Stomach (tissue), 8 donors: ENCODE measurements at regions not wholly inside any gene's neighbourhood (a gene's known extent, or its start where the extent isn't known, plus 50 kb on each side); places are given as distances from the start of the nearest gene placed in this dataset.

Experiments used
- DNase-seq, 2 donors: peaks; one replicate each; pipeline versions ENCODE4 v3.0.0 to v3.0.0-alpha.2; 2013 to 2019
- H3K27ac ChIP-seq, 5 donors: fragments of 200-600 bp in 4 of 5; sonication (generic) in 4 of 5; one replicate each; pipeline ENCODE4 v1.5.1; 2013 to 2019; ENCODE audit warnings: mild to moderate bottlenecking in 1 of 5, moderate library complexity in 1 of 5
- H3K27me3 ChIP-seq, 3 donors: fragments of 200-600 bp; sonication (generic); one replicate each; pipeline ENCODE4 v1.5.1; 2017 to 2019; ENCODE audit warnings: mixed run types in 1 of 3
- H3K36me3 ChIP-seq, 4 donors: fragments of 200-600 bp; sonication (generic); 1 replicate in 3 of 4; 2 replicates in 1 of 4; pipeline ENCODE4 v1.5.1; 2016 to 2019
- H3K4me1 ChIP-seq, 4 donors: fragments of 200-600 bp; sonication (generic); one replicate each; pipeline ENCODE4 v1.5.1; 2016 to 2019
- H3K4me3 ChIP-seq, 4 donors: fragments of 200-600 bp; sonication (generic) in 3 of 4; one replicate each; pipeline ENCODE4 v1.5.1; 2016 to 2019; ENCODE audit warnings: mild to moderate bottlenecking in 1 of 4
- H3K9me3 ChIP-seq, 4 donors: fragments of 200-600 bp; sonication (generic); one replicate each; pipeline ENCODE4 v1.5.1; 2016 to 2019
- EP300 ChIP-seq: sonication (generic); formaldehyde crosslinking; IDR thresholded peaks from one replicate; pipeline ENCODE4 v1.6.1; 2017; ENCODE audit warnings: antibody characterized with exemption
- POLR2A ChIP-seq, 4 donors: fragments of 450-650 bp; IDR thresholded peaks; one replicate each; pipeline ENCODE4 v1.6.1; 2016; ENCODE audit warnings: antibody characterized with exemption in 4 of 4, control low read depth in 2 of 4, mild to moderate bottlenecking in 1 of 4, moderate library complexity in 1 of 4
- POLR2AphosphoS5 ChIP-seq, 3 donors: sonication (generic); formaldehyde crosslinking; IDR thresholded peaks; one replicate each; pipeline ENCODE4 v1.6.1; 2016; ENCODE audit warnings: antibody characterized with exemption in 3 of 3
- WGBS, 5 donors: extraction: QIAGEN DNeasy Blood & Tissue Kit in 3 of 5; methylation state at CpG; one replicate each; pipeline versions ENCODE4 v1.1.5 to v1.1.7; 2013 to 2018; 5-methylcytosine and 5-hydroxymethylcytosine counted together
- intact Hi-C: fragments of 100-400 bp; cut with DNase I; formaldehyde crosslinking; loops from one replicate; pipeline ENCODE4 v1.15.1; 2023; ENCODE audit warnings: low total_unique reads
- TF ChIP-seq, protein P1 (sequence below), 7 experiments: fragments of 450-650 bp in 4 of 7; fragments of 200-600 bp in 3 of 7; sonication (generic) in 3 of 7; IDR thresholded peaks; one replicate each; pipeline ENCODE4 v1.5.1; 2016 to 2019; ENCODE audit warnings: antibody characterized with exemption in 7 of 7, control low read depth in 2 of 7, mild to moderate bottlenecking in 1 of 7
- donor health status: healthy with polysubstance abuse.
- donor health status: Bipolar disorder and iron deficiency.
- donor health status: healthy.

DNA sequence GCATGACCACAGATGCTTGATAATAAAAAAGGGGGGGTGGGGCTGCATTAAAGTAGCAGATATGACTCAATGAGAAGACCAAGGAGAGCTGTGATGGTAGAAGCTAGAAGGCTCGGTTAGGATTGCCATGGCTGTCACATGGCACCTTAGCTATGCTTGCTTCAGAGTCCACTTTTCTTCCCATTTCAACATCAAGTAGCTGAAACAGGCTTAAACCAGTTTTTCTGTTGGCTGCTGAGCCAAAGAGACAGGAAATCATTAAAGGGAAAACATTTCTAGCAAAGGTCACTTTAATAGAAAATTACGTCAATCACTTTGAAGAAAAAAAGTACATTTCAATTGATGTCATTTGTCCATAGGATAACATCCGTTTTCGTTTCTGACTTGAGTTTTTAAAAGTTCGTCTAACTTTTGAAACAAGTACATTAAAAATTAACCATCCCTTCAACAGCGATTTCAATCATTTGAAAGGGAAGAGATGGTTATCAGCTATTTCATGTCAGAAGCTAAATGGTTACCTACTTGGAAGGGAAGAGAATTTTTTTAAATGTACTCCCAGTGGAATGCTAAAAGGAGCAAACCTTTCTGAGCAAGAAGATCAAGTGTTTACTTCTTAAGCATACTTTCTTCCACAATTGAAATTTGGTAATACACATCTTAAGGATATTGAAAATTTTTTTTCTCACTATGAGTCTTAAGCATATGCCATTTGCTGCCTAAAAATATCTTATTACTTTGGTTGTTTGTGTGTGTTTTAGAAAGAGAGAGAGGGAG is 488.1 kb upstream of the PRMT6 start:
- TF ChIP-seq, protein P1, sequence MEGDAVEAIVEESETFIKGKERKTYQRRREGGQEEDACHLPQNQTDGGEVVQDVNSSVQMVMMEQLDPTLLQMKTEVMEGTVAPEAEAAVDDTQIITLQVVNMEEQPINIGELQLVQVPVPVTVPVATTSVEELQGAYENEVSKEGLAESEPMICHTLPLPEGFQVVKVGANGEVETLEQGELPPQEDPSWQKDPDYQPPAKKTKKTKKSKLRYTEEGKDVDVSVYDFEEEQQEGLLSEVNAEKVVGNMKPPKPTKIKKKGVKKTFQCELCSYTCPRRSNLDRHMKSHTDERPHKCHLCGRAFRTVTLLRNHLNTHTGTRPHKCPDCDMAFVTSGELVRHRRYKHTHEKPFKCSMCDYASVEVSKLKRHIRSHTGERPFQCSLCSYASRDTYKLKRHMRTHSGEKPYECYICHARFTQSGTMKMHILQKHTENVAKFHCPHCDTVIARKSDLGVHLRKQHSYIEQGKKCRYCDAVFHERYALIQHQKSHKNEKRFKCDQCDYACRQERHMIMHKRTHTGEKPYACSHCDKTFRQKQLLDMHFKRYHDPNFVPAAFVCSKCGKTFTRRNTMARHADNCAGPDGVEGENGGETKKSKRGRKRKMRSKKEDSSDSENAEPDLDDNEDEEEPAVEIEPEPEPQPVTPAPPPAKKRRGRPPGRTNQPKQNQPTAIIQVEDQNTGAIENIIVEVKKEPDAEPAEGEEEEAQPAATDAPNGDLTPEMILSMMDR (IDR thresholded peaks at IDR 0.05): no peak
- no peak for TF ChIP-seq EP300
- no peak for TF ChIP-seq POLR2A (IDR thresholded peaks at IDR 0.05)
- TF ChIP-seq POLR2AphosphoS5 (IDR thresholded peaks at IDR 0.05): no peak
- peak in 1 of 2 donors; percentile 9 for DNase-seq
- H3K4me1 ChIP-seq: no peaks in the 10 kb centered on the region
- intact Hi-C loops: no loop called here
- H3K27me3 ChIP-seq: no peaks in the 10 kb centered on the region
- WGBS, 5 donors: 28 to 47% (median 44%) methylated on average over 6 of the region's 6 CpGs
- no peak overlapping the region for H3K4me3 ChIP-seq
- H3K9me3 ChIP-seq: no peaks in the 10 kb centered on the region
- no peaks in the 10 kb centered on the region for H3K36me3 ChIP-seq
- H3K27ac ChIP-seq: no peak overlapping the region

DNA sequence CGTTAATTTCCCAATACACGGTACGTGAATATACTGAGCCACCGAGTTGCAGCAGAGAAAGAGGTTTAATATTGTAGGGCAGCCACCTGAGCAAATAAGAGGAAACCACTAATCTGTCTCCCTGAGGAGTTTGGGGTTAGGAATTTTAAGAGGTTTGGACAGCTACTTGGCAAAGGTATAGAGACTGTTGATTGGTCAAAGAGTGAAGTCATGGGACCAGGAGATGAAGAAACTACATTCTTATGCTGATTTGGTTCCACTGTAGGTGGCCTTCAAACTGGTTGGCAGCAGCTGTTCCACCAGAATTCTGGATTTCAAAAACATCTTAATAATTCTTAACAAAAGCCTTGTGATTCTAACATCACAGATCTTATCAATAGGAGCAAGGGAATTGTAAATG is 485.4 kb upstream of the PRMT6 start:
- intact Hi-C loops: no loop called here
- 85 to 94% (median 88%) methylated on average over 4 of the region's 4 CpGs for WGBS, 5 donors
- no peaks in the 10 kb centered on the region for H3K4me1 ChIP-seq
- H3K27me3 ChIP-seq: no peaks in the 10 kb centered on the region
- TF ChIP-seq EP300 (no peak), POLR2A (IDR thresholded peaks at IDR 0.05) (no peak), POLR2AphosphoS5 (IDR thresholded peaks at IDR 0.05) (no peak)
- TF ChIP-seq, protein P1 (IDR thresholded peaks at IDR 0.05): no peak
- no peak overlapping the region for H3K27ac ChIP-seq
- H3K9me3 ChIP-seq: peaks cover 0 to 5% (median 0%) of the 10 kb centered on the region in 4 donors
- no peak for DNase-seq
- no peak overlapping the region for H3K4me3 ChIP-seq
- no peaks in the 10 kb centered on the region for H3K36me3 ChIP-seq

DNA sequence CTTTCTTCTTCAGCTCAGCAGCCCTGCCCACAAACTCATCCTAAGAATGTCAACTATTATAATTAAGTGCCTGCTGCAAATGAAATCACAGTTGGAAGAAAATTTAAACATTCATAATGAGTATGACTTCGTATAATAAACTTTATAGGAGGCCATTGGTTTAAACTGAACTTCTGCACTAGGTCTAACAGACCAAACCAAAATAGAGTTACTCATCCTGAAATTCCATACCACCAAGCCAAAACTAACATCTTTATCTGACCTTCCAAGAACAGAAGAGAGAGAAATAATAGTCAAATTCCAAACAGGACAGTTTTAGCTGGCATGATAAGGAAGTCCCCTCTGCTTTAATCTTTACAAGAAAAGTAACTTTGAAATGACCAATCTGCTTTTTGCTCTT is 472.4 kb upstream of the PRMT6 start:
- DNase-seq: no peak
- Histone ChIP-seq H3K4me1 (no peaks in the 10 kb centered on the region), H3K4me3 (no peak overlapping the region), H3K27me3 (no peaks in the 10 kb centered on the region), H3K9me3 (peaks cover 0 to 19% (median 7%) of the 10 kb centered on the region in 4 donors), H3K36me3 (no peaks in the 10 kb centered on the region), H3K27ac (no peak overlapping the region)
- intact Hi-C loops: no loop called here
- no peak for TF ChIP-seq POLR2AphosphoS5 (IDR thresholded peaks at IDR 0.05)
- TF ChIP-seq EP300: no peak
- TF ChIP-seq, protein P1 (IDR thresholded peaks at IDR 0.05): no peak
- TF ChIP-seq POLR2A (IDR thresholded peaks at IDR 0.05): no peak
- WGBS, 5 donors: 67 to 74% (median 70%) methylated on average over 1 of the region's 1 CpG

DNA sequence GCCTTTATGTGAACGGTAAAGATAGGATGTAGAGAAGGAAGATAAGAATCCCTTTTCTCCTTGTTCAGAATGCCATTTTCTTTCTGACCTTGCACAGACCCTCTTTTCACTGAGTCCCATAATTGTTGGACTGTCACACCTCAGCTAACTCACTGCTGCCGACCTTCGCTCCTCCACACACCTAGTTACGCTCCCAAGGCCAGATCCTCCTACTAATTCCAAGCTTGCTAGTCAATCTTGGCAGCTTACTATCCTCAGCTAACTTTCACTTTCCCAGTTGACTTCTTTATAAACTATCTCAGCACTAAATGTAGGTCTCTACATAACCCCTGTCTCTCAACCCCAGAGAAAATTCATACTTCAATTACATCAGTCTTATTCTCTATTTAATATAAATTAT is 471.8 kb upstream of the PRMT6 start:
- Histone ChIP-seq H3K27me3 (no peaks in the 10 kb centered on the region), H3K9me3 (peaks cover 0 to 25% (median 9%) of the 10 kb centered on the region in 4 donors), H3K36me3 (no peaks in the 10 kb centered on the region), H3K27ac (no peak overlapping the region), H3K4me1 (no peaks in the 10 kb centered on the region), H3K4me3 (no peak overlapping the region)
- TF ChIP-seq POLR2A (IDR thresholded peaks at IDR 0.05): no peak
- TF ChIP-seq, protein P1 (IDR thresholded peaks at IDR 0.05): no peak
- no peak for TF ChIP-seq EP300
- TF ChIP-seq POLR2AphosphoS5 (IDR thresholded peaks at IDR 0.05): no peak
- intact Hi-C loops: no loop called here
- 43 to 67% (median 56%) methylated on average over 4 of the region's 4 CpGs for WGBS, 5 donors
- no peak for DNase-seq
